ENCODE measurements at regions not wholly inside any gene's neighbourhood (a gene's known extent, or its start where the extent isn't known, plus 50 kb on each side); places are given as distances from the start of the nearest gene placed in this dataset.

GRCh38 chr14:26938054-26938453 lies 340.2 kb upstream of the NOVA1 start:
- TF ChIP-seq CTCF (IDR thresholded peaks at IDR 0.05; ENCODE audit: low read depth, low read length) (no peak), POLR2A (IDR thresholded peaks at IDR 0.05; ENCODE audit: extremely low read depth, insufficient read length) (no peak), MAX (IDR thresholded peaks at IDR 0.05; ENCODE audit: low read depth, low read length) (no peak), MYC (IDR thresholded peaks at IDR 0.05; ENCODE audit: low read depth, low read length) (no peak)
